HG03139 (cell line): ENCODE measurements at regions not wholly inside any gene's neighbourhood (a gene's known extent, or its start where the extent isn't known, plus 50 kb on each side); places are given as distances from the start of the nearest gene placed in this dataset.
A peak's percentile ranks its signal among the peaks of the same experiment; 100 is the strongest.

Experiments
- ATAC-seq: cut with Tn5 transposase; IDR thresholded peaks from one replicate; pipeline ENCODE4 v1.9.1; 2021; ENCODE audit not compliant: unreplicated experiment

GRCh38 chr1:229993060-229993459, 74.0 kb upstream of the GALNT2 start:
- peak; percentile 76 for ATAC-seq

GRCh38 chr1:229993894-229994293, 73.1 kb upstream of the GALNT2 start:
- ATAC-seq, result no peak

GRCh38 chr1:229999004-229999670, 67.9 kb upstream of the GALNT2 start:
- no peak for ATAC-seq

- ATAC-seq, result no peak
Observed at GRCh38 chr1:230000493-230001184, 66.4 kb upstream of the GALNT2 start.

GRCh38 chr1:230002164-230002803, 64.8 kb upstream of the GALNT2 start:
- ATAC-seq, result no peak

- no peak for ATAC-seq
Observed at GRCh38 chr1:230003409-230003808, 63.6 kb upstream of the GALNT2 start.

- no peak for ATAC-seq
Observed at GRCh38 chr1:230005040-230005439, 62.0 kb upstream of the GALNT2 start.

GRCh38 chr1:230008721-230009120, 58.3 kb upstream of the GALNT2 start:
- ATAC-seq, result no peak

GRCh38 chr1:230009611-230010313, 57.3 kb upstream of the GALNT2 start:
- no peak for ATAC-seq

GRCh38 chr1:230010603-230011332, 56.3 kb upstream of the GALNT2 start:
- ATAC-seq, result no peak

GRCh38 chr1:230011333-230012092, 55.5 kb upstream of the GALNT2 start:
- ATAC-seq, result no peak

GRCh38 chr1:230012093-230012393, 55.0 kb upstream of the GALNT2 start:
- no peak for ATAC-seq

GRCh38 chr1:230012741-230013140, 54.3 kb upstream of the GALNT2 start:
- ATAC-seq, result no peak

- ATAC-seq, result no peak
Observed at GRCh38 chr1:230016159-230016558, 50.9 kb upstream of the GALNT2 start.
